GM23338 (cell line): ENCODE measurements at regions not wholly inside any gene's neighbourhood (a gene's known extent, or its start where the extent isn't known, plus 50 kb on each side); places are given as distances from the start of the nearest gene placed in this dataset.
"Not testable (repeated sequence)": the region's sequence is repeated elsewhere in the genome, so short reads cannot be mapped to it uniquely, and the experiment has no call there.

Source experiments
- ATAC-seq: fragments of 200-7000 bp; cut with Tn5 transposase; 3 replicates; pipeline ENCODE4 v1.9.1; 2020
- DNase-seq: peaks from one replicate; pipeline ENCODE4 v3.0.0-alpha.2; 2015; ENCODE audit warnings: low spot score
- H2AFZ ChIP-seq: fragments of 200-600 bp; sonication (generic); 2 replicates; pipeline ENCODE4 v1.8.0; 2016; ENCODE audit warnings: antibody characterized with exemption, mild to moderate bottlenecking, moderate library complexity
- H3F3A ChIP-seq: fragments of 200-600 bp; sonication (generic); replicated peaks from 2 replicates; pipeline ENCODE4 v1.8.0; 2017; ENCODE audit warnings: antibody characterized with exemption, mixed run types, low read depth
- H3K27ac ChIP-seq: fragments of 200-600 bp; sonication (generic); 2 replicates; pipeline ENCODE4 v1.6.1; 2016; ENCODE audit warnings: low read depth
- H3K27me3 ChIP-seq: fragments of 200-600 bp; sonication (generic); 2 replicates; pipeline ENCODE4 v1.8.0; 2016; ENCODE audit warnings: mild to moderate bottlenecking, mixed run types, moderate library complexity; ENCODE audit not compliant: insufficient read depth
- H3K36me3 ChIP-seq: fragments of 200-600 bp; sonication (generic); 2 replicates; pipeline ENCODE4 v1.8.0; 2016; ENCODE audit warnings: mild to moderate bottlenecking; ENCODE audit not compliant: insufficient read depth
- H3K4me1 ChIP-seq: fragments of 200-600 bp; sonication (generic); 2 replicates; pipeline ENCODE4 v1.8.0; 2016; ENCODE audit warnings: mild to moderate bottlenecking, moderate library complexity; ENCODE audit not compliant: insufficient read depth
- H3K4me2 ChIP-seq: fragments of 200-600 bp; sonication (generic); 2 replicates; pipeline ENCODE4 v1.7.1; 2017; ENCODE audit warnings: mixed run types
- H3K4me3 ChIP-seq: fragments of 200-600 bp; sonication (generic); 2 replicates; pipeline ENCODE4 v1.6.1; 2016; ENCODE audit warnings: mixed run types
- H3K79me2 ChIP-seq: fragments of 200-600 bp; sonication (generic); replicated peaks from 2 replicates; pipeline ENCODE4 v1.8.0; 2017; ENCODE audit warnings: mild to moderate bottlenecking; ENCODE audit not compliant: insufficient read depth
- H3K9me2 ChIP-seq: fragments of 200-600 bp; sonication (generic); 2 replicates; pipeline ENCODE4 v1.8.0; 2017; ENCODE audit not compliant: insufficient read depth
- H4K20me1 ChIP-seq: fragments of 200-600 bp; sonication (generic); replicated peaks from 2 replicates; pipeline ENCODE4 v1.8.0; 2017; ENCODE audit warnings: mild to moderate bottlenecking; ENCODE audit not compliant: insufficient read depth
- H3K27ac Mint-ChIP-seq: 2 replicates; pipeline ENCODE4 v1.8.0; 2020; ENCODE audit warnings: inconsistent platforms, mild to moderate bottlenecking, moderate library complexity, mixed read lengths
- H3K27me3 Mint-ChIP-seq: 3 replicates; pipeline ENCODE4 v1.8.0; 2022; ENCODE audit warnings: low read depth, mild to moderate bottlenecking, moderate library complexity, mixed read lengths, inconsistent platforms; ENCODE audit not compliant: insufficient read depth, poor library complexity
- H3K36me3 Mint-ChIP-seq: 3 replicates; pipeline ENCODE4 v1.8.0; 2021; ENCODE audit warnings: low read depth, mild to moderate bottlenecking, inconsistent platforms, moderate library complexity, mixed read lengths
- H3K4me1 Mint-ChIP-seq: 3 replicates; pipeline ENCODE4 v1.8.0; 2020; ENCODE audit warnings: mild to moderate bottlenecking, inconsistent platforms, mixed read lengths
- H3K4me3 Mint-ChIP-seq: 3 replicates; pipeline ENCODE4 v1.8.0; 2021; ENCODE audit warnings: moderate library complexity, mild to moderate bottlenecking, inconsistent platforms, mixed read lengths
- H3K9me3 Mint-ChIP-seq: 3 replicates; pipeline ENCODE4 v1.8.0; 2020; ENCODE audit warnings: moderate library complexity, mild to moderate bottlenecking, inconsistent platforms, mixed read lengths
- CREB1 ChIP-seq: fragments of 250-450 bp; sonication (Bioruptor Pico); IDR thresholded peaks from 2 replicates; pipeline ENCODE4 v1.5.0; 2020; ENCODE audit warnings: low read depth, mild to moderate bottlenecking, moderate library complexity
- EZH2phosphoT487 ChIP-seq: fragments of 200-600 bp; sonication (generic); IDR thresholded peaks from one replicate; pipeline ENCODE4 v1.8.1; 2018; ENCODE audit warnings: antibody characterized with exemption; ENCODE audit not compliant: unreplicated experiment
- ZNF114 ChIP-seq: fragments of 250-450 bp; sonication (Bioruptor Pico); IDR thresholded peaks from 2 replicates; pipeline ENCODE4 v1.5.0; 2020; ENCODE audit warnings: mild to moderate bottlenecking, moderate library complexity
- TF ChIP-seq, protein P1 (sequence below): fragments of 250-450 bp; sonication (Bioruptor Pico); IDR thresholded peaks from 2 replicates; pipeline ENCODE4 v1.5.0; 2020; ENCODE audit warnings: mild to moderate bottlenecking, moderate library complexity
- TF ChIP-seq, protein P2 (sequence below), 2 experiments: fragments of 200-600 bp in 1 of 2; sonication (generic) in 1 of 2; conservative IDR thresholded peaks; 2 replicates each; pipeline versions ENCODE4 v1.5.1 to v1.6.1; 2016 to 2017; ENCODE audit warnings: antibody characterized with exemption in 2 of 2, low read depth in 2 of 2, mild to moderate bottlenecking in 2 of 2, moderate library complexity in 1 of 2

DNA sequence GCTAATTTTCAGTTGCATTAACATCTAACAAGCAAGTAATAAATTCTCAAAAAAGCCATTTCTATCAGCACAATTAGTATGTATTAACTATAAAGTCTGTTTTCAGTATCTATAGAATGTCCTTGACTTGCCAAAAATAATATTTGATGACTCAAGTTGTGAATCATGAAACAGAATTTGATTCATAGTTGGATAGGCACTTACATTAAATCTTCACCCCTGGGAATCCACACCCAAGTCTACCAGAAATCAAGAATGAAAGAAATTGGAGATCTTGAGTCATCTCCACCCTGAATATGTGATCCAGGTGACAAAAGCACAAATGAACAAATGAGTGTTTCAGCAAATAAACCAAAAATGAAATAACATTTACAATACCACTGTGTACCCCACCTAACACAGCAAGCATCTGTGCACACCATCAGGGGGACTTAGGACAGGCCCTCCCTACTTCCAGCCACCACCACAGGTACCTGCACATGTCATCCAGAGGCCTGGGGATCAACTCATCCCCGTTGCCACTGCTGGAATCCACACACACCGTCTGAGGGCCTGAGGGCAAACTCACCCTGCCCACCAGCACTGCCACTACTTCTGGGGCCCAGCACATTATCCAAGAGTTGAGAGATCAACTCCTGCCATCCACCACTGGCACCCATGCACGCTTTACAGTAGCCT lies 160.1 kb downstream of the MTERF1 start (continued):
- TF ChIP-seq, protein P1, sequence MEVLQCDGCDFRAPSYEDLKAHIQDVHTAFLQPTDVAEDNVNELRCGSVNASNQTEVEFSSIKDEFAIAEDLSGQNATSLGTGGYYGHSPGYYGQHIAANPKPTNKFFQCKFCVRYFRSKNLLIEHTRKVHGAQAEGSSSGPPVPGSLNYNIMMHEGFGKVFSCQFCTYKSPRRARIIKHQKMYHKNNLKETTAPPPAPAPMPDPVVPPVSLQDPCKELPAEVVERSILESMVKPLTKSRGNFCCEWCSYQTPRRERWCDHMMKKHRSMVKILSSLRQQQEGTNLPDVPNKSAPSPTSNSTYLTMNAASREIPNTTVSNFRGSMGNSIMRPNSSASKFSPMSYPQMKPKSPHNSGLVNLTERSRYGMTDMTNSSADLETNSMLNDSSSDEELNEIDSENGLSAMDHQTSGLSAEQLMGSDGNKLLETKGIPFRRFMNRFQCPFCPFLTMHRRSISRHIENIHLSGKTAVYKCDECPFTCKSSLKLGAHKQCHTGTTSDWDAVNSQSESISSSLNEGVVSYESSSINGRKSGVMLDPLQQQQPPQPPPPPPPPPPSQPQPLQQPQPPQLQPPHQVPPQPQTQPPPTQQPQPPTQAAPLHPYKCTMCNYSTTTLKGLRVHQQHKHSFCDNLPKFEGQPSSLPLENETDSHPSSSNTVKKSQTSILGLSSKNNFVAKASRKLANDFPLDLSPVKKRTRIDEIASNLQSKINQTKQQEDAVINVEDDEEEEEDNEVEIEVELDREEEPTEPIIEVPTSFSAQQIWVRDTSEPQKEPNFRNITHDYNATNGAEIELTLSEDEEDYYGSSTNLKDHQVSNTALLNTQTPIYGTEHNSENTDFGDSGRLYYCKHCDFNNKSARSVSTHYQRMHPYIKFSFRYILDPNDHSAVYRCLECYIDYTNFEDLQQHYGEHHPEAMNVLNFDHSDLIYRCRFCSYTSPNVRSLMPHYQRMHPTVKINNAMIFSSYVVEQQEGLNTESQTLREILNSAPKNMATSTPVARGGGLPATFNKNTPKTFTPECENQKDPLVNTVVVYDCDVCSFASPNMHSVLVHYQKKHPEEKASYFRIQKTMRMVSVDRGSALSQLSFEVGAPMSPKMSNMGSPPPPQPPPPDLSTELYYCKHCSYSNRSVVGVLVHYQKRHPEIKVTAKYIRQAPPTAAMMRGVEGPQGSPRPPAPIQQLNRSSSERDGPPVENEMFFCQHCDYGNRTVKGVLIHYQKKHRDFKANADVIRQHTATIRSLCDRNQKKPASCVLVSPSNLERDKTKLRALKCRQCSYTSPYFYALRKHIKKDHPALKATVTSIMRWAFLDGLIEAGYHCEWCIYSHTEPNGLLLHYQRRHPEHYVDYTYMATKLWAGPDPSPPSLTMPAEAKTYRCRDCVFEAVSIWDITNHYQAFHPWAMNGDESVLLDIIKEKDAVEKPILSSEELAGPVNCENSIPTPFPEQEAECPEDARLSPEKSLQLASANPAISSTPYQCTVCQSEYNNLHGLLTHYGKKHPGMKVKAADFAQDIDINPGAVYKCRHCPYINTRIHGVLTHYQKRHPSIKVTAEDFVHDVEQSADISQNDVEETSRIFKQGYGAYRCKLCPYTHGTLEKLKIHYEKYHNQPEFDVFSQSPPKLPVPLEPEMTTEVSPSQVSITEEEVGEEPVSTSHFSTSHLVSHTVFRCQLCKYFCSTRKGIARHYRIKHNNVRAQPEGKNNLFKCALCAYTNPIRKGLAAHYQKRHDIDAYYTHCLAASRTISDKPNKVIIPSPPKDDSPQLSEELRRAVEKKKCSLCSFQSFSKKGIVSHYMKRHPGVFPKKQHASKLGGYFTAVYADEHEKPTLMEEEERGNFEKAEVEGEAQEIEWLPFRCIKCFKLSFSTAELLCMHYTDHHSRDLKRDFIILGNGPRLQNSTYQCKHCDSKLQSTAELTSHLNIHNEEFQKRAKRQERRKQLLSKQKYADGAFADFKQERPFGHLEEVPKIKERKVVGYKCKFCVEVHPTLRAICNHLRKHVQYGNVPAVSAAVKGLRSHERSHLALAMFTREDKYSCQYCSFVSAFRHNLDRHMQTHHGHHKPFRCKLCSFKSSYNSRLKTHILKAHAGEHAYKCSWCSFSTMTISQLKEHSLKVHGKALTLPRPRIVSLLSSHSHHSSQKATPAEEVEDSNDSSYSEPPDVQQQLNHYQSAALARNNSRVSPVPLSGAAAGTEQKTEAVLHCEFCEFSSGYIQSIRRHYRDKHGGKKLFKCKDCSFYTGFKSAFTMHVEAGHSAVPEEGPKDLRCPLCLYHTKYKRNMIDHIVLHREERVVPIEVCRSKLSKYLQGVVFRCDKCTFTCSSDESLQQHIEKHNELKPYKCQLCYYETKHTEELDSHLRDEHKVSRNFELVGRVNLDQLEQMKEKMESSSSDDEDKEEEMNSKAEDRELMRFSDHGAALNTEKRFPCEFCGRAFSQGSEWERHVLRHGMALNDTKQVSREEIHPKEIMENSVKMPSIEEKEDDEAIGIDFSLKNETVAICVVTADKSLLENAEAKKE (CRISPR knock-in tag) = no peak
- no peak for TF ChIP-seq CREB1 (CRISPR knock-in tag)

DNA sequence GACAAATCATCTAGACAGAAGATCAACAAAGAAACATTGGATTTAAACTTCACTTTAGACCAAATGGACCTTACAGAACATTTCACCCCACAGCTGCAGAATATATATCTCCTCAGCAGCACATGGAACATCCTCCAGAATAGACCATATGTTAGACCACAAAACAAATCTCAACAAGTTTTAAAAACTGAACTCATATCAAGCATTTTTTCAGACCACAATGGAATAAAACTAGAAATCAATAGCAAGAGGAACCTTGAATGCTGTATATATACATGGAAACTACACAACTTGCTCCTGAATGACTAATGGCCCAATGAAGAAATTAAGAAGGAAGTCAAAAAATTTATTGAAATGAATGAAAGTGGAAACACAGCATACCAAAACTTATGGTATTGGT lies 157.7 kb downstream of the MTERF1 start:
- H3K27ac Mint-ChIP-seq = no peak overlapping the region
- no peaks in the 10 kb centered on the region for H3K36me3 Mint-ChIP-seq
- H3K27me3 ChIP-seq = no peaks in the 10 kb centered on the region
- peaks cover 3% of the 10 kb centered on the region; the same call in 1 of the 2 replicates for H3K4me1 ChIP-seq
- no peaks in the 10 kb centered on the region for H3K27me3 Mint-ChIP-seq
- H3K79me2 ChIP-seq = no peaks in the 10 kb centered on the region
- H4K20me1 ChIP-seq = no peaks in the 10 kb centered on the region
- DNase-seq (no peak), ATAC-seq (no peak)
- H2AFZ ChIP-seq = no peak overlapping the region
- H3K4me2 ChIP-seq = no peak overlapping the region
- no peak overlapping the region for H3K4me3 Mint-ChIP-seq
- H3K27ac ChIP-seq = no peak overlapping the region
- H3K36me3 ChIP-seq = no peaks in the 10 kb centered on the region
- no peak overlapping the region for H3K4me3 ChIP-seq
- H3K4me1 Mint-ChIP-seq = peaks cover 5% of the 10 kb centered on the region; the same call in 2 of the 3 replicates
- H3K9me3 Mint-ChIP-seq = no peaks in the 10 kb centered on the region
- TF ChIP-seq EZH2phosphoT487 (no peak), ZNF114 (CRISPR knock-in tag) (no peak)
- TF ChIP-seq, protein P2, sequence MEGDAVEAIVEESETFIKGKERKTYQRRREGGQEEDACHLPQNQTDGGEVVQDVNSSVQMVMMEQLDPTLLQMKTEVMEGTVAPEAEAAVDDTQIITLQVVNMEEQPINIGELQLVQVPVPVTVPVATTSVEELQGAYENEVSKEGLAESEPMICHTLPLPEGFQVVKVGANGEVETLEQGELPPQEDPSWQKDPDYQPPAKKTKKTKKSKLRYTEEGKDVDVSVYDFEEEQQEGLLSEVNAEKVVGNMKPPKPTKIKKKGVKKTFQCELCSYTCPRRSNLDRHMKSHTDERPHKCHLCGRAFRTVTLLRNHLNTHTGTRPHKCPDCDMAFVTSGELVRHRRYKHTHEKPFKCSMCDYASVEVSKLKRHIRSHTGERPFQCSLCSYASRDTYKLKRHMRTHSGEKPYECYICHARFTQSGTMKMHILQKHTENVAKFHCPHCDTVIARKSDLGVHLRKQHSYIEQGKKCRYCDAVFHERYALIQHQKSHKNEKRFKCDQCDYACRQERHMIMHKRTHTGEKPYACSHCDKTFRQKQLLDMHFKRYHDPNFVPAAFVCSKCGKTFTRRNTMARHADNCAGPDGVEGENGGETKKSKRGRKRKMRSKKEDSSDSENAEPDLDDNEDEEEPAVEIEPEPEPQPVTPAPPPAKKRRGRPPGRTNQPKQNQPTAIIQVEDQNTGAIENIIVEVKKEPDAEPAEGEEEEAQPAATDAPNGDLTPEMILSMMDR (conservative IDR thresholded peaks at IDR 0.05; ENCODE audit: low read depth in 2 of 2) = no peak
- H3F3A ChIP-seq = no peaks in the 10 kb centered on the region
- no peaks in the 10 kb centered on the region for H3K9me2 ChIP-seq

DNA sequence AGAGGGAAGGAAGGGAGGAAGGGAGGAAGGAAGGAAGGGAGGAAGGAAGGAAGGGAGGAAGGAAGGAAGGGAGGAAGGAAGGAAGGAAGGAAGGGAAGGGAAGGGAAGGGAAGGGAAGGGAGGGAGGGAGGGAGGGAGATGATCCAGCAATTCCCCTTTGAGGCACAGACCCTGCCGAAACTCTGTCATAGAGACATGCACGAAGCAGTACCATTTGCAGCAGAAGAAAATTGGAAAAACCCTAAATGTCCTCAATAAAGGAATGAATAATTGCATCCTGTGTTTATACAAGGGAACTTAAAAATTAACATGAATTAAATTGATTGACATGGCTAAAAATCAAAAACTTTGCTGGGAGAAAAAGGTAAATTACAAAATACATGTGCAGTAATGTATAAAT lies 151.5 kb downstream of the MTERF1 start:
- H3K36me3 ChIP-seq, H3K4me1 Mint-ChIP-seq, H3K79me2 ChIP-seq, H3K9me2 ChIP-seq, H3K9me3 Mint-ChIP-seq, ATAC-seq, H3F3A ChIP-seq, H3K4me3 Mint-ChIP-seq, H3K27ac ChIP-seq, H3K4me2 ChIP-seq, H3K27ac Mint-ChIP-seq, H4K20me1 ChIP-seq, H3K27me3 ChIP-seq, H3K27me3 Mint-ChIP-seq, H3K4me1 ChIP-seq, H2AFZ ChIP-seq, DNase-seq, H3K36me3 Mint-ChIP-seq, H3K4me3 ChIP-seq: not testable (repeated sequence)
